H7 (cell line): ENCODE measurements at regions not wholly inside any gene's neighbourhood (a gene's known extent, or its start where the extent isn't known, plus 50 kb on each side); places are given as distances from the start of the nearest gene placed in this dataset.
"Not testable (repeated sequence)": the region's sequence is repeated elsewhere in the genome, so short reads cannot be mapped to it uniquely, and the experiment has no call there.

Experiments used
- DNase-seq: peaks from one replicate; pipeline ENCODE4 v3.0.0; 2012
- H3K27me3 ChIP-seq: 2 replicates; pipeline ENCODE4 v1.6.0; 2011; ENCODE audit warnings: mild to moderate bottlenecking, low read length; ENCODE audit not compliant: control insufficient read depth, insufficient read depth
- H3K36me3 ChIP-seq: replicated peaks from 2 replicates; pipeline ENCODE4 v1.5.1; 2011; ENCODE audit warnings: low read length; ENCODE audit not compliant: control insufficient read depth, insufficient read depth
- H3K4me3 ChIP-seq: 2 replicates; pipeline ENCODE4 v1.5.1; 2011; ENCODE audit warnings: low read depth, mild to moderate bottlenecking, control low read depth, low read length, moderate library complexity; ENCODE audit not compliant: insufficient read depth

DNA sequence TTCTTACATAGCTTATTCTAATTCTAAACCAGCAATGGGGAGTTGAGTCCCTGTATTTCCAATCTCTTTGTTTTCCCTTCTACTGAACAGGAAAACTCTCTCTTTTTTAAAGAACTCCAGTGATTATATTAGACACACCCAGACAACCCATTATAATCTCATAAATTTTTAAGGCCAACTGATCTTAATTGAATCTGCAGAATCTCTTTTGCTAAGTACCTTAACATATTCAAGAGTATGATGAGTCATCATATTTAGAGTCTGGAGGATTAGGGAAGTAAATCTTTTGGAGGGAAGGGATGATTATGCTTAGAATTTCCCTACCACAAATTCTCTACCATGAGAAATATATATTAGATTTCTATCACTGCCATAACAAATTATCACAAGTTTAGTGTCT lies 705.1 kb downstream of the CENPC start:
- no peak for DNase-seq

GRCh38 chr4:66837279-66837922 lies 707.9 kb downstream of the CENPC start:
- H3K4me3 ChIP-seq: no peak overlapping the region
- H3K27me3 ChIP-seq: no peaks in the 10 kb centered on the region
- H3K36me3 ChIP-seq: no peaks in the 10 kb centered on the region
- no peak for DNase-seq

More for the DNA sequence above, 705.1 kb downstream of the CENPC start:
- Histone ChIP-seq H3K27me3 (no peaks in the 10 kb centered on the region), H3K4me3 (no peak overlapping the region), H3K36me3 (no peaks in the 10 kb centered on the region)

DNA sequence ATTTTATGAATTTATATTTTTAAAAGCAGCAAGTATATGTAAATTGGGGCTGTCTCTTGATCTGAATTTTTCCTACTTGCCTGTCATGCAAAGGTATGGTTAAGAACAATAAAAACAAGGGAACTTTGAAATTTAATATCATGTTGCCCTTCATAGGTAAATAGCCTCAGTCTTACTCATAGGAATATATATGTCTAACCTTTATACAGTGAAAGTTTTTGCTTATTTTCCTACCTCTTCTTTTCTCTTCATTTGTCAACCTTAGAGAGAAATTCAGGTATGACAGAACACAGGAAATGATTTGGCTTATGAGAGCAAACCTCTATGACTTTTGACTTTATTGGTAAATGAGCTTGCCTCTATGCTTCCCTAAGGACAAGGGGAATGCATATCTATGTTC lies 716.0 kb downstream of the CENPC start:
- no peak for DNase-seq
- no peaks in the 10 kb centered on the region for H3K27me3 ChIP-seq
- H3K36me3 ChIP-seq: no peaks in the 10 kb centered on the region
- no peak overlapping the region for H3K4me3 ChIP-seq

GRCh38 chr4:66820681-66821080 lies 724.6 kb downstream of the CENPC start:
- DNase-seq: no peak
- no peaks in the 10 kb centered on the region for H3K36me3 ChIP-seq

GRCh38 chr4:66814277-66814676 lies 731.0 kb downstream of the CENPC start:
- no peak for DNase-seq
- H3K4me3 ChIP-seq: no peak overlapping the region
- H3K27me3 ChIP-seq: no peaks in the 10 kb centered on the region
- no peaks in the 10 kb centered on the region for H3K36me3 ChIP-seq

More at GRCh38 chr4:66820681-66821080, 724.6 kb downstream of the CENPC start:
- no peak overlapping the region for H3K4me3 ChIP-seq
- no peaks in the 10 kb centered on the region for H3K27me3 ChIP-seq

GRCh38 chr4:66805582-66805981 lies 739.7 kb downstream of the CENPC start:
- H3K27me3 ChIP-seq: no peaks in the 10 kb centered on the region
- H3K4me3 ChIP-seq: no peak overlapping the region
- no peaks in the 10 kb centered on the region for H3K36me3 ChIP-seq
- no peak for DNase-seq

DNA sequence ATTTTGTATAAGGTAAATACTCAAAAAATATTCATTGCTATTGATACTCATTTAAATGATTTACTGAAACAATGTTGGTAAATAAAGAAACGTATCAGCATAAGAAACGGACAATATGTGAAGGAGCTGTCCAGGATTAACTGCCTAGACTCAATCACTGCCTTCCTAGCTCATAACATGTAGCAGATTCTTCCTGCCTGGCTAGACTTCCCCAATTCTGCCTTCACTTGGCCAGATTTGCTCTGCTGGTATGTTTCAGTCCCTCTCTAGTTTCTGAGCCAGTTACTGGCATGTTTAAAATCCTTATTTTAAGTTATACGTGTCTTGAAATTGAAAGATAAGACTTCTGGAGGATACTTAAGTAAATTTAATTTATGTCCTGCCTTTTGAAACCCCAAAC lies 740.3 kb downstream of the CENPC start:
- DNase-seq: no peak
- H3K27me3 ChIP-seq: no peaks in the 10 kb centered on the region
- H3K4me3 ChIP-seq: no peak overlapping the region
- H3K36me3 ChIP-seq: no peaks in the 10 kb centered on the region

DNA sequence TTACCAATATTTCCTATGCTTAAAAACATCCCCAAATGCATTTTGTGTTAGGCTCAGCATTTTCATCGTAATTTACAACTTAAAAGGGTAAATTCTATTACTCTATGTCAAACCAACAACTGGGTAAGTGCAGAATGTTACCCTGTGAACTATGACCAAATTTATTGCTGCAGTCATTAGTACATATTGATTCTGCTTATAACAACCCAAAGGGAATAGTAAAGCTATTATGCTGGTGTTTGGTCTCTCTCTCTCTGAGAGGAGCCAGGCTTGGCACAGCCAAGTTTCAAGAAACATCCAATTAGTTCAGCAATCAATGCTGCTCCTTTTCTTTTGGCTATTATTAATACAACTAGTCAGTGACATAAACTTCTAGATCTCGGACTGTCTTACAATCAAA lies 747.7 kb downstream of the CENPC start:
- H3K27me3 ChIP-seq: no peaks in the 10 kb centered on the region
- no peak for DNase-seq
- no peaks in the 10 kb centered on the region for H3K36me3 ChIP-seq
- H3K4me3 ChIP-seq: no peak overlapping the region

DNA sequence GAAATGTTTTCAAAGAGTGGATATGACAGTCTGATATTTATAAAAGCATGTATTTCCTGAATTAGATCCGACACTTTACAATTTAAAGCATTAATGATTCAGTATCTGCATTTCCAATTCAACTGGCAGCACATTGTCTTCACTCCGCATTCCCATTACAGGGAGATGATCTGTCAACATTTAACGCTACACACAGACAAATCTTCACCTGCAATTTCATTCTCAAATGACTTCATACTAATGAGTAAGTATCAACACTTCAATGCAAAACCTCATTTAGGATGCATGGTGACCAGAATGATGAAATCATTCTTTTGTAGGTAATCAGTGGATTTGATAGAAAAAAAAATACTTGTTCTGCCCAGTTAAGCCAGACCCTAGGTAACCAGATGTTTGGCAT lies 749.6 kb downstream of the CENPC start:
- no peaks in the 10 kb centered on the region for H3K27me3 ChIP-seq
- no peaks in the 10 kb centered on the region for H3K36me3 ChIP-seq
- no peak for DNase-seq
- H3K4me3 ChIP-seq: no peak overlapping the region

DNA sequence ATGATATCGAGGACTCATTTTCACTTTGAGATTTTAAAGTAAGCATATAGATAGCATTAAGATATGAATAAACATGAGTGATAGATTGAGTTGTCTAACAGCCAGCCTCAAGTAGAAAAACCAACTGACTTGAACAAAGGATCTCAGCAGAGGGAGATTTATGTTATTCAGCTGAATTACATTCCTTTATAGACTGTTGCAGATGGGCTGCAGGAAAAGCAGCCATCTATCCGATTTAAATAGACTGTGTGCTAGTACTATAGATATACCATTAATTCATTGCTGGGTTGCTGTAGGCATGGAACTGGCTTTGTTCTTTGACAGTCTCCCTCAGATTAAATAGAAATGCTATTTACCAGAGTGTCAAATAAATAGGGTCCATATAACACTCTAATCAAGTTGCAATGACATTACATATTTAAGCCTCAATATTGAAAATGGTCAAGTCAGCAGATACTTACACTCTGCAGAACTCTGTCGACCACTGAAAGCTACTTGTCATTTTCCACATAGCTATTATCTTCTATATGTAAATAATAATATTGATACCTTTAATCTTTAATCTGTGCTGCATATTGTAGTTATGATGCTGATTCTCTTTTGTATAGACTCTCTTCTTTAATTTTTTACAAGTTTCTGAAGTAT lies 750.8 kb downstream of the CENPC start:
- Histone ChIP-seq H3K4me3 (no peak overlapping the region), H3K27me3 (no peaks in the 10 kb centered on the region), H3K36me3 (no peaks in the 10 kb centered on the region)
- DNase-seq: no peak

GRCh38 chr4:66791686-66792085 lies 753.6 kb downstream of the CENPC start:
- DNase-seq: no peak
- Histone ChIP-seq H3K27me3 (no peaks in the 10 kb centered on the region), H3K4me3 (no peak overlapping the region), H3K36me3 (no peaks in the 10 kb centered on the region)

DNA sequence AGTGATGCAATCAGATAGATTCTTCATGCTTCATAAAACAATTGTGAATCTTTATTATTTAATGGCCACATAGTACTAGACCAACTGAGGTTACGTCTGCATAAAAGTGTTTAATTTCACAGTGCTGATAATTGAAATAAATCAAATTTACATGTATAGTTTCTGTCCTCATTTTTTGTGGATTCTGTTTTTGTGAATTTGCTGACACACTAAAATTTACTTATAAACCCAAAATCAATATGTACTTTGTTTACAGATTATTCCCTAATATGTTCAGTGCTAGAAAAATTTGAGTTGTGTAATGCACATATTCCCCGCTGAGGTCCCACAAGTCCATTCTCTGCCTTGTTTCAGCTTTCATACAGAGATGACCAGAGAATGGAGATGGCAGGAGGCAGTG lies 759.8 kb downstream of the CENPC start:
- no peaks in the 10 kb centered on the region for H3K36me3 ChIP-seq
- DNase-seq: no peak

GRCh38 chr4:66782751-66783150 lies 762.6 kb downstream of the CENPC start:
- not testable (repeated sequence) for H3K4me3 ChIP-seq, DNase-seq, H3K27me3 ChIP-seq, H3K36me3 ChIP-seq

More for the DNA sequence above, 759.8 kb downstream of the CENPC start:
- no peaks in the 10 kb centered on the region for H3K27me3 ChIP-seq
- H3K4me3 ChIP-seq: no peak overlapping the region

- Histone ChIP-seq H3K4me3 (no peak overlapping the region), H3K27me3 (no peaks in the 10 kb centered on the region), H3K36me3 (no peaks in the 10 kb centered on the region)
- no peak for DNase-seq
These were observed 768.2 kb downstream of the CENPC start for GRCh38 chr4:66777097-66777496.

DNA sequence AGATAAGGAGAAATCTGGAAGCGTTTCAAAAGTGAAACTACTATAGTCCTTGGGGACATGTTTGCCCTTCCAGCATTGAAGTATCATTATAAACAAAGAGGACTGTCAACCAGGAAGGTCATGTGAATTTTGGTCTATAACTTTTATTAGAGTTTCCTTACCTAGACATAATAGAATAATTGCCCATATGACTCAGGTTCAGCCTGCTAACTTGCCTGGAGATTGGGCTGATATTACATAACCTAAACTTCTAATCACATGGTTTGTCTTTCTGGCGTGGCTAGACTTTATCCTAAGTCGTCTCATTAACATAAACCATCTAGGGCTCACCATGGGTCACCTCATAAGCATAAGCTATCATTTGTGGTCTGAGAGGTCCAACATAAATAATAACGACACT lies 775.9 kb downstream of the CENPC start:
- no peaks in the 10 kb centered on the region for H3K36me3 ChIP-seq
- no peak overlapping the region for H3K4me3 ChIP-seq
- DNase-seq: no peak
- no peaks in the 10 kb centered on the region for H3K27me3 ChIP-seq
